Stimulated activated CD4-positive, alpha-beta T cell treated with anti-CD3 and anti-CD28 coated beads, Interleukin-2, amount 100 ng/mL, for 48 hours (primary cell): ENCODE measurements at regions not wholly inside any gene's neighbourhood (a gene's known extent, or its start where the extent isn't known, plus 50 kb on each side); places are given as distances from the start of the nearest gene placed in this dataset.

ENCODE experiments used
- DNase-seq, 2 donors: peaks; one replicate each; pipeline ENCODE4 v3.0.0-alpha.2; 2020

- DNase-seq, result no peak
These were observed 170.8 kb upstream of the SAMSN1 start for GRCh38 chr21:14716761-14717396.

GRCh38 chr21:14713109-14713508 is 167.0 kb upstream of the SAMSN1 start:
- no peak for DNase-seq

GRCh38 chr21:14712121-14712715 is 166.1 kb upstream of the SAMSN1 start:
- DNase-seq, result no peak

- no peak for DNase-seq
These were observed 165.2 kb upstream of the SAMSN1 start for GRCh38 chr21:14711287-14711686.

GRCh38 chr21:14707511-14708020 is 161.5 kb upstream of the SAMSN1 start:
- no peak for DNase-seq

GRCh38 chr21:14706712-14707510 is 160.8 kb upstream of the SAMSN1 start:
- DNase-seq, result no peak

- no peak for DNase-seq
These were observed 153.6 kb upstream of the SAMSN1 start for GRCh38 chr21:14699433-14700407.

- DNase-seq, result no peak
These were observed 151.7 kb upstream of the SAMSN1 start for GRCh38 chr21:14697769-14698168.

- no peak for DNase-seq
These were observed 148.7 kb upstream of the SAMSN1 start for GRCh38 chr21:14694817-14695216.

- no peak for DNase-seq
These were observed 147.9 kb upstream of the SAMSN1 start for GRCh38 chr21:14693997-14694396.

- no peak for DNase-seq
These were observed 145.8 kb upstream of the SAMSN1 start for GRCh38 chr21:14691914-14692313.

- DNase-seq, result no peak
These were observed 144.8 kb upstream of the SAMSN1 start for GRCh38 chr21:14690886-14691285.

- no peak for DNase-seq
These were observed 142.8 kb upstream of the SAMSN1 start for GRCh38 chr21:14688936-14689335.

GRCh38 chr21:14688412-14688811 is 142.3 kb upstream of the SAMSN1 start:
- DNase-seq, result no peak

GRCh38 chr21:14687268-14687625 is 141.1 kb upstream of the SAMSN1 start:
- DNase-seq, result no peak

GRCh38 chr21:14686466-14687267 is 140.6 kb upstream of the SAMSN1 start:
- DNase-seq, result no peak

GRCh38 chr21:14685568-14685967 is 139.5 kb upstream of the SAMSN1 start:
- DNase-seq, result no peak

- DNase-seq, result no peak
These were observed 138.0 kb upstream of the SAMSN1 start for GRCh38 chr21:14684071-14684470.

- no peak for DNase-seq
These were observed 136.9 kb upstream of the SAMSN1 start for GRCh38 chr21:14683063-14683462.

GRCh38 chr21:14678973-14679574 is 133.0 kb upstream of the SAMSN1 start:
- DNase-seq, result no peak

GRCh38 chr21:14677639-14678179 is 131.6 kb upstream of the SAMSN1 start:
- no peak for DNase-seq
